ENCODE measurements at regions not wholly inside any gene's neighbourhood (a gene's known extent, or its start where the extent isn't known, plus 50 kb on each side); places are given as distances from the start of the nearest gene placed in this dataset.

- H3K27me3 ChIP-seq (ENCODE audit: insufficient read depth, low read depth, low read length), result no peaks in the 10 kb centered on the region
- H2AFZ ChIP-seq (ENCODE audit: low read depth, low read length), result no peak overlapping the region
- no peak for TF ChIP-seq RAD21 (conservative IDR thresholded peaks at IDR 0.05)
- H3K27ac ChIP-seq (ENCODE audit: low read length), result no peak overlapping the region
- no peak overlapping the region for H3K4me2 ChIP-seq (ENCODE audit: low read length)
- H3K4me3 ChIP-seq (ENCODE audit: low read length), result no peak overlapping the region
- no peaks in the 10 kb centered on the region for H3F3A ChIP-seq (ENCODE audit: insufficient read depth, low read length, poor library complexity, severe bottlenecking)
- no peaks in the 10 kb centered on the region for H3K79me2 ChIP-seq (replicated peaks; ENCODE audit: insufficient read depth, low read length)
- no peaks in the 10 kb centered on the region for H3K9me3 ChIP-seq (ENCODE audit: low read length)
- H3K9me2 ChIP-seq (ENCODE audit: insufficient read depth, low read length), result no peaks in the 10 kb centered on the region
- no peaks in the 10 kb centered on the region for H3K36me3 ChIP-seq (ENCODE audit: insufficient read depth, low read length)
- H4K20me1 ChIP-seq (ENCODE audit: insufficient read depth), result no peaks in the 10 kb centered on the region
- H3K9ac ChIP-seq (ENCODE audit: low read length), result no peak overlapping the region
These were observed 720.7 kb upstream of the ZP4 start for GRCh38 chr1:238611406-238611805.

GRCh38 chr1:238608144-238608543 lies 717.4 kb upstream of the ZP4 start:
- Histone ChIP-seq H3K79me2 (replicated peaks; ENCODE audit: insufficient read depth, low read length) (no peaks in the 10 kb centered on the region), H3K36me3 (ENCODE audit: insufficient read depth, low read length) (no peaks in the 10 kb centered on the region), H3K9me2 (ENCODE audit: insufficient read depth, low read length) (no peaks in the 10 kb centered on the region), H3K9ac (ENCODE audit: low read length) (no peak overlapping the region), H3K27me3 (ENCODE audit: insufficient read depth, low read depth, low read length) (no peaks in the 10 kb centered on the region), H3F3A (ENCODE audit: insufficient read depth, low read length, poor library complexity, severe bottlenecking) (no peaks in the 10 kb centered on the region), H2AFZ (ENCODE audit: low read depth, low read length) (no peak overlapping the region), H3K4me3 (ENCODE audit: low read length) (no peak overlapping the region), H3K4me2 (ENCODE audit: low read length) (no peak overlapping the region), H3K27ac (ENCODE audit: low read length) (no peak overlapping the region), H3K9me3 (ENCODE audit: low read length) (no peaks in the 10 kb centered on the region), H4K20me1 (ENCODE audit: insufficient read depth) (no peaks in the 10 kb centered on the region)
- no peak for TF ChIP-seq EP300 (conservative IDR thresholded peaks at IDR 0.05; ENCODE audit: poor library complexity, severe bottlenecking)
- TF ChIP-seq TAF1 (IDR thresholded peaks at IDR 0.05; ENCODE audit: low read depth), result no peak
- TF ChIP-seq EZH2 (IDR thresholded peaks at IDR 0.05; ENCODE audit: borderline replicate concordance, insufficient read depth, low read length, poor library complexity, severe bottlenecking), result no peak
- TF ChIP-seq POLR2AphosphoS5 (IDR thresholded peaks at IDR 0.05), result no peak
- TF ChIP-seq, protein P1, sequence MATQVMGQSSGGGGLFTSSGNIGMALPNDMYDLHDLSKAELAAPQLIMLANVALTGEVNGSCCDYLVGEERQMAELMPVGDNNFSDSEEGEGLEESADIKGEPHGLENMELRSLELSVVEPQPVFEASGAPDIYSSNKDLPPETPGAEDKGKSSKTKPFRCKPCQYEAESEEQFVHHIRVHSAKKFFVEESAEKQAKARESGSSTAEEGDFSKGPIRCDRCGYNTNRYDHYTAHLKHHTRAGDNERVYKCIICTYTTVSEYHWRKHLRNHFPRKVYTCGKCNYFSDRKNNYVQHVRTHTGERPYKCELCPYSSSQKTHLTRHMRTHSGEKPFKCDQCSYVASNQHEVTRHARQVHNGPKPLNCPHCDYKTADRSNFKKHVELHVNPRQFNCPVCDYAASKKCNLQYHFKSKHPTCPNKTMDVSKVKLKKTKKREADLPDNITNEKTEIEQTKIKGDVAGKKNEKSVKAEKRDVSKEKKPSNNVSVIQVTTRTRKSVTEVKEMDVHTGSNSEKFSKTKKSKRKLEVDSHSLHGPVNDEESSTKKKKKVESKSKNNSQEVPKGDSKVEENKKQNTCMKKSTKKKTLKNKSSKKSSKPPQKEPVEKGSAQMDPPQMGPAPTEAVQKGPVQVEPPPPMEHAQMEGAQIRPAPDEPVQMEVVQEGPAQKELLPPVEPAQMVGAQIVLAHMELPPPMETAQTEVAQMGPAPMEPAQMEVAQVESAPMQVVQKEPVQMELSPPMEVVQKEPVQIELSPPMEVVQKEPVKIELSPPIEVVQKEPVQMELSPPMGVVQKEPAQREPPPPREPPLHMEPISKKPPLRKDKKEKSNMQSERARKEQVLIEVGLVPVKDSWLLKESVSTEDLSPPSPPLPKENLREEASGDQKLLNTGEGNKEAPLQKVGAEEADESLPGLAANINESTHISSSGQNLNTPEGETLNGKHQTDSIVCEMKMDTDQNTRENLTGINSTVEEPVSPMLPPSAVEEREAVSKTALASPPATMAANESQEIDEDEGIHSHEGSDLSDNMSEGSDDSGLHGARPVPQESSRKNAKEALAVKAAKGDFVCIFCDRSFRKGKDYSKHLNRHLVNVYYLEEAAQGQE (IDR thresholded peaks at IDR 0.05; ENCODE audit: borderline replicate concordance), result no peak
- no peak for TF ChIP-seq SMC3 (conservative IDR thresholded peaks at IDR 0.05; ENCODE audit: poor library complexity)
- no peak for TF ChIP-seq RAD21 (conservative IDR thresholded peaks at IDR 0.05)
- TF ChIP-seq MXI1 (conservative IDR thresholded peaks at IDR 0.05; ENCODE audit: poor library complexity, severe bottlenecking), result no peak
- no peak for TF ChIP-seq CTCF (IDR thresholded peaks at IDR 0.05; ENCODE audit: poor library complexity, severe bottlenecking)

GRCh38 chr1:238606896-238607295 lies 716.2 kb upstream of the ZP4 start:
- Histone ChIP-seq H3K27me3 (ENCODE audit: insufficient read depth, low read depth, low read length) (no peaks in the 10 kb centered on the region), H3K79me2 (replicated peaks; ENCODE audit: insufficient read depth, low read length) (no peaks in the 10 kb centered on the region), H3K9me2 (ENCODE audit: insufficient read depth, low read length) (no peaks in the 10 kb centered on the region), H3K9me3 (ENCODE audit: low read length) (no peaks in the 10 kb centered on the region), H3K4me3 (ENCODE audit: low read length) (no peak overlapping the region), H4K20me1 (ENCODE audit: insufficient read depth) (no peaks in the 10 kb centered on the region), H3K36me3 (ENCODE audit: insufficient read depth, low read length) (no peaks in the 10 kb centered on the region), H3F3A (ENCODE audit: insufficient read depth, low read length, poor library complexity, severe bottlenecking) (no peaks in the 10 kb centered on the region), H3K4me2 (ENCODE audit: low read length) (no peak overlapping the region), H2AFZ (ENCODE audit: low read depth, low read length) (no peak overlapping the region), H3K9ac (ENCODE audit: low read length) (no peak overlapping the region), H3K27ac (ENCODE audit: low read length) (no peak overlapping the region)
- TF ChIP-seq EP300 (conservative IDR thresholded peaks at IDR 0.05; ENCODE audit: poor library complexity, severe bottlenecking) (no peak), SMC3 (conservative IDR thresholded peaks at IDR 0.05; ENCODE audit: poor library complexity) (no peak), CTCF (IDR thresholded peaks at IDR 0.05; ENCODE audit: poor library complexity, severe bottlenecking) (no peak), TAF1 (IDR thresholded peaks at IDR 0.05; ENCODE audit: low read depth) (no peak), RAD21 (conservative IDR thresholded peaks at IDR 0.05) (no peak), POLR2AphosphoS5 (IDR thresholded peaks at IDR 0.05) (no peak), EZH2 (IDR thresholded peaks at IDR 0.05; ENCODE audit: borderline replicate concordance, insufficient read depth, low read length, poor library complexity, severe bottlenecking) (no peak), MXI1 (conservative IDR thresholded peaks at IDR 0.05; ENCODE audit: poor library complexity, severe bottlenecking) (no peak)
- TF ChIP-seq, protein P1 (IDR thresholded peaks at IDR 0.05; ENCODE audit: borderline replicate concordance), result no peak

Measured in neural cell (in vitro differentiated cells).